Urinary bladder (tissue), 3 donors: ENCODE measurements at regions not wholly inside any gene's neighbourhood (a gene's known extent, or its start where the extent isn't known, plus 50 kb on each side); places are given as distances from the start of the nearest gene placed in this dataset.
"Not testable (repeated sequence)": the region's sequence is repeated elsewhere in the genome, so short reads cannot be mapped to it uniquely, and the experiment has no call there.

Experiments used
- DNase-seq: peaks from one replicate; pipeline ENCODE4 v3.0.0-alpha.2; 2015; ENCODE audit errors: extremely low spot score
- H3K27ac ChIP-seq: one replicate; pipeline ENCODE4 v1.5.1; 2013; ENCODE audit warnings: low read depth, mild to moderate bottlenecking, moderate library complexity
- H3K36me3 ChIP-seq: one replicate; pipeline ENCODE4 v1.6.1; 2013; ENCODE audit warnings: mild to moderate bottlenecking, moderate library complexity; ENCODE audit not compliant: insufficient read depth
- H3K4me1 ChIP-seq: one replicate; pipeline ENCODE4 v1.6.1; 2013; ENCODE audit warnings: mild to moderate bottlenecking, moderate library complexity; ENCODE audit not compliant: insufficient read depth
- H3K4me3 ChIP-seq: one replicate; pipeline ENCODE4 v1.5.1; 2013; ENCODE audit warnings: low read depth, low read length
- WGBS: extraction: QIAGEN DNeasy Blood & Tissue Kit; methylation state at CpG from one replicate; pipeline ENCODE4 v1.1.7; 2013; 5-methylcytosine and 5-hydroxymethylcytosine counted together
- donor health status: healthy with polysubstance abuse.
- donor health status: healthy.

DNA sequence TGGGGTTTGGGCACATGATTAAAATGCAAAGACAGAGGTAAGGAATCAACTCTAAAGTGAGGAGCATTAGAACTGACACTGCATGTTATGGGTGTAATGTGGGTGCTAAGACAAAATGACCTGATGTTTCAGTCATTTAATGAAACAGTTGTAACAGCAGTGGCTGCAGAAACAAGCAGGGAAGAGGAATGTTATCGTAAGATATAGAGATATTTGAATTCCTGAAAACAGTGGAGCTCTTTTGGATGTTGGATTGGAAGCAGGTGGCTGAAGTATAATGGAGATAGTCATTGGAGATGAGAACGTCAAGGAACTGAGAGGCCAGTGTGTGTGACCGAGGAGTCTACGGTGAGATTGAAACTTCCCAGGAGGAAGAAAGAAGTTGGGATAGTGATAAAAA, 1065.2 kb downstream of the ZPLD1 start:
- Histone ChIP-seq H3K27ac (no peak overlapping the region), H3K4me3 (no peak overlapping the region), H3K4me1 (no peaks in the 10 kb centered on the region), H3K36me3 (no peaks in the 10 kb centered on the region)
- no peak for DNase-seq
- 78% methylated on average over 4 of the region's 4 CpGs for whole genome bisulfite sequencing

GRCh38 chr3:103510760-103511159, 1075.9 kb downstream of the ZPLD1 start:
- DNase-seq, result no peak
- WGBS, result 47% methylated on average over 2 of the region's 2 CpGs

DNA sequence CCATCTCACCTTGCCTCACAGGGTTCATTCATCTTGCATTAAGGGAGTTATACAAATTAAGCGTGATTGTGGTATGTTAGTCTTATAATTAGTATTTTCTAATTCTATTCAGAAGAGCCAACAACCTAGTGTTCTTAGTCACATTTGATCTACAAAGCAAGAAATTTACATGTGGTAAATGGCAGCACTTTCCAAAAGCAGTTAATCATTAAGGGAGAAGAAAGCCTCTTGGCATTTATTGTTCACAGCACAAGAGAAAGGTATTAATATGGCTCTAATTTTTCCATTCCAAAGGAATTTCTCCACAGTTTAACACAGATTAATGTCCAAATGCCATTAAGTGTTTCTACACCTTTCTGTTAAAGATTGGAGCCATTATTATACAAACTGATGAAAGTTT, 1077.1 kb downstream of the ZPLD1 start:
- DNase-seq, result no peak
- no peak overlapping the region for H3K4me3 ChIP-seq
- H3K27ac ChIP-seq, result no peak overlapping the region
- WGBS, result 96% methylated on average over 1 of the region's 1 CpG
- no peaks in the 10 kb centered on the region for H3K4me1 ChIP-seq
- H3K36me3 ChIP-seq, result no peaks in the 10 kb centered on the region

More at GRCh38 chr3:103510760-103511159, 1075.9 kb downstream of the ZPLD1 start:
- Histone ChIP-seq H3K27ac (no peak overlapping the region), H3K4me3 (no peak overlapping the region), H3K4me1 (no peaks in the 10 kb centered on the region), H3K36me3 (no peaks in the 10 kb centered on the region)

DNA sequence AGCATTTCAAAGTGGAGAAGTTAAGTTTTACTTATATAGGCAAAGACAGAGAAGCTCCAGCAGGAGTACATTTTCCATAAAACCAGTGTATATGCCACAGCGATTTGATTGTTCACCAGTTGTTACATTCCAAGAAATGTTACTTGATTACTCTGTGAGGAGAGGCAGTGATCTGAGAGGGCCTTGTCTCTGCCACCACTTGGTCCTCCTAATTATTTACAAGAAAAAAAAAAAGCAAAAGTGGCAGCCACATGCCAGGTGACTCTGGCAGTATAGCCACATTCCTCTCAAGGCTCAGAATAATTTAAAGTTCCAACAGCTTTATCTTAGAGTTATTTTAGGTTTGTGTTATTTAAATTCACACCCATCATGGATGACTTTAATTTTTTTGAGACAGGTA, 1077.8 kb downstream of the ZPLD1 start:
- WGBS, result 67% methylated on average over 1 of the region's 1 CpG
- Histone ChIP-seq H3K4me1 (no peaks in the 10 kb centered on the region), H3K36me3 (no peaks in the 10 kb centered on the region), H3K27ac (no peak overlapping the region), H3K4me3 (no peak overlapping the region)
- DNase-seq, result no peak

DNA sequence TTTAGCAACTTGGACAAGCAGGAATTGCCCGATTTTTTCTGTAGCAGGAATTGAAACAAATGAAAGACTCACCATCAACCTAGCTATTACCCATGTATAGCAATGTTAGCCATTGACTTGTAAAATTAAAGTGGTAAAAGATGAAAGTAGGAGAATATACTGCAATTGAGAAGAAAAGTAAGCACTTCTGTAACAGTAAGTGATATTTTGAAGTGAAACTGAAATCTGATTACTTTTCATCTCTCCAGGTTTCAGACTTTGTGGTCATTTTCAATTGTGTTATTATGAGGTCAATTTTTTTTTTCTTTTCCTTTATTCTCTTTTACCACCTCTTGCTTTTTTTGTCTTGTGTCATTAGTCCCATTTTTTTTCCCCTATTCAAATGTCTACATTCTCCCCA, 1078.2 kb downstream of the ZPLD1 start:
- Histone ChIP-seq H3K4me1 (no peaks in the 10 kb centered on the region), H3K36me3 (no peaks in the 10 kb centered on the region), H3K4me3 (no peak overlapping the region), H3K27ac (no peak overlapping the region)
- no peak for DNase-seq
- WGBS, result 94% methylated on average over 1 of the region's 1 CpG

DNA sequence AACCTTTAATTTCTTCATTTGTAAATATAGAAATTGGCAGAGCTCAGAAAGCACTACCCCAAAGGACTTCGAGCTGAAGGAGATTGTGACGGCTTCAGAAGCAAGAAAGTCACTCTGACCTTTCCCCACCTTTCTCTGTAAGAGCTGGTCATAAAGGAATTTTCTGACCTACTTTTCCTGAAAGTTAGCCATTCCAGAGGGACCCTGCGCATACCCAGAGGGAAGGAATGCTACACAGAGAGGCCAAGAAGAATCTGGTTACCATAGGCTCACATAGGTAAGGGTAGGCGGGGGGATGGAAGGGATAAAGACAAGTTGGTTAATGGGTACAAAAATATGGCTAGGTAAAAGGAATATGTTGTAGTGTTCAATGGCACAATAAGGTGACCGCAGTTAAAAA, 1080.3 kb downstream of the ZPLD1 start:
- Histone ChIP-seq H3K36me3 (no peaks in the 10 kb centered on the region), H3K4me3 (no peak overlapping the region), H3K4me1 (no peaks in the 10 kb centered on the region), H3K27ac (no peak overlapping the region)
- 93% methylated on average over 5 of the region's 5 CpGs for WGBS
- no peak for DNase-seq

- 89% methylated on average over 3 of the region's 3 CpGs for WGBS
- Histone ChIP-seq H3K27ac (no peak overlapping the region), H3K4me1 (no peaks in the 10 kb centered on the region), H3K36me3 (no peaks in the 10 kb centered on the region), H3K4me3 (no peak overlapping the region)
- no peak for DNase-seq
Measured at GRCh38 chr3:103516950-103517349, 1082.1 kb downstream of the ZPLD1 start.

DNA sequence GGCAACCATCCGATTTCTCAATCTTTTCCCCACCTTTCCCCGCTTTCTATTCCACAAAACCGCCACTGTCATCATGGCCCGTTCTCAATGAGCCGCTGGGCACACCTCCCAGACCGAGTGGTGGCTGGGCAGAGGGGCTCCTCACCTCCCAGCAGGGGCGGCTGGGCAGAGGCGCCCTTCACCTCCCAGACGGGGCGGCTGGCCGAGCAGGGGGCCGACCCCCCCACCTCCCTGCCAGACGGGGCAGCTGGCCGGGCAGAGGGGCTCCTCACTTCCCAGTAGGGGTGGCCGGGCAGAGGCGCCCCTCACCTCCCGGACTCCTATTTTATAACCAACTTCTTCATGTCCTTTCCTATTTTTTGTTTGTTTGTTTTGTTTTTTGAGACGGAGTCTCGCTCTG, 1096.5 kb downstream of the ZPLD1 start:
- WGBS, result 96% methylated on average over 19 of the region's 19 CpGs
- H3K36me3 ChIP-seq, H3K4me3 ChIP-seq, H3K27ac ChIP-seq, DNase-seq, H3K4me1 ChIP-seq: not testable (repeated sequence)

DNA sequence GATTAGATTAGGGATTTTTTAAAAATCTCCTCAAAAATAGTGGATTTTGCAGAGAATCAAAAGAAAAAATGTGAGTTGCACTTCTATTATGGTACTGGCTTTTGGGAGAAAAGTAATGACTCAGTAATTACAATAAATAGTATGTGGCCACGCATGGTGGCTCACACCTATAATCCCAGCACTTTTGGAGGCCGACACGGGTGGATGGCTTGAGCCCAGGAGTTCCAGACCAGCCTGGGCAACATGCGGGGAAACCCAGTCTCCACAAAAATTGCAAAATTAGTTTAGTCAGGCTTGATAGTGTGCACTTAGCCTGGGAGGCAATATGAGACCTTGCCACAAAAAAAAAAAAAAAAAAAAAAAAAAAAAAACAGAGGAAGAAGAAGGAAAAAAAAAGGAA, 1098.2 kb downstream of the ZPLD1 start:
- WGBS, result 92% methylated on average over 4 of the region's 4 CpGs
- no peaks in the 10 kb centered on the region for H3K4me1 ChIP-seq
- no peak overlapping the region for H3K4me3 ChIP-seq
- no peak overlapping the region for H3K27ac ChIP-seq
- no peak for DNase-seq
- H3K36me3 ChIP-seq, result no peaks in the 10 kb centered on the region

DNA sequence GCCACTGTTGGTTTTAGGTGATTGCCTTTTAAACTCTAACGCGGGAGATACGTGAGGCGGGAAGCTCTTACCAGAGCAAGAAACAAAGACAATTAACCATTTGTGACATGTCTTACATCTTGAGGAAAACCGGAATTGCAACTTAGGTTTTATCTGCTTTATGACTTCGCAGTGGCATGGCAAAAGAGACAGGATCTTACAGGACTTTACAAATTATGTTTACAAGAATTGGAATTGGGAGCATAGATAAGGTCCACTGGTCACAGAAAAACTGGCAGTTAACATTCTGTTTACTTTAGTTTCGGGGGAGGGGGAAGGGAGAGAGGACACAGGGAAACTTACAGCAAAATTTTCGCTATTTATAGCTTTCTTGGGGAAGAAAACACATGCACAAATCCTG, 1119.6 kb downstream of the ZPLD1 start:
- no peaks in the 10 kb centered on the region for H3K36me3 ChIP-seq
- DNase-seq, result no peak
- no peaks in the 10 kb centered on the region for H3K4me1 ChIP-seq
- WGBS, result 25% methylated on average over 8 of the region's 8 CpGs
- no peak overlapping the region for H3K4me3 ChIP-seq
- no peak overlapping the region for H3K27ac ChIP-seq

DNA sequence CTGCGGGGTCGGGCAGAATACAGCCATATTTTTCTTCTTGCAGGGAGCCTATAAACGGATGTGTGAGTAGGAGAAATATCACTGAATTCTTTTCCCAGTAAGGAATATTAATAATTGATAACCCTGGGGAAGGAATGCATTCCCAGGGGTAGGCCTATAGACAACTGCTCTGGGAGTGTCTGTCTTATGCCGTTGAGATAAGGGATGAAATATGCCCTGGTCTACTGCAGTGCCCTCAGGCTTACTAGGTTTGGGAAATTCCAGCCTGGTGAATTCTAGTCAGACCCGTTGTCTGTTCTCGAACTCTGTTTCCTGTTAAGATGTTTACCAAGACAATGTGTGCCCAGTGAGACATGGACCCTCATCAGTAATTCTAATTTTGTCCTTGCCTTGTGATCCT, 1129.3 kb downstream of the ZPLD1 start:
- not testable (repeated sequence) for H3K36me3 ChIP-seq, H3K4me3 ChIP-seq, H3K27ac ChIP-seq, DNase-seq, H3K4me1 ChIP-seq
- WGBS, result 89% methylated on average over 6 of the region's 6 CpGs

DNA sequence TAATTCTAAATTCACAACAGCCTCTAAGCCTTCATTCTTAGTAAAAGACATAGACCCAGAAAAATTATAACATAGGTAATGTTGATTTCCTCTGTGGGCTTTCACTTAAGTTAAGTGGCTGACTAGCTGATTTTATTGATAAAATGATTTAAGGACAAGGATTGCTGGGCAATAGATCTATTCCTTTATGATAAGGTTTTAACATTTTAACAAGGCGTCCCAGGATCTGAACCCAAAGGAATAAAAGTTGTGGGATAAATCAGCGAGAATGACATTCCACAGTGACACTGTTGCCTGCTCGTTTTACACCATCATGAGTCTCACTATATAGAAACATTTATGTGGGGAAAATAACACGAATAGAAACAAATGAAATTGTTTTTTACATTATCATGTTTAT, 1151.0 kb downstream of the ZPLD1 start:
- 49% methylated on average over 4 of the region's 4 CpGs for WGBS
- DNase-seq, result no peak
- Histone ChIP-seq H3K27ac (no peak overlapping the region), H3K4me1 (no peaks in the 10 kb centered on the region), H3K36me3 (no peaks in the 10 kb centered on the region), H3K4me3 (no peak overlapping the region)

DNA sequence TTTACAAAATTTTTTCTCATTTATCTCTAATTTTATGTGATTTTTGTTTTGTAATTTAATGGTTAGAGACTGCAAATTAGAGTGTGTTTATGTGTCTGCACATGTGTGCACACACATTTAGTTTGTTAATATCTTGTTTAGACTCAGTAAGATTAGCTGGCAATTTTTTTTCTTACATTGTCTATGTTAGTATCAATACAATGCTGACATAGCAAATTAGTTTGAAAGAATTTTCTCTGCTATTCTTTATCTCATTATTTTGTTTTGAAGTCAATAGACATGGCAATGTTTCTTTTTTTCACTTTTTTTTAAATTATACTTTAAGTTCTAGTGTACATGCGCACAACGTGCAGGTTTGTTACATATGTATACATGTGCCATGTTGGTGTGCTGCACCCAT, 1155.0 kb downstream of the ZPLD1 start:
- no peak for DNase-seq
- WGBS, result over 99% methylated on average over 2 of the region's 2 CpGs
- Histone ChIP-seq H3K36me3 (no peaks in the 10 kb centered on the region), H3K4me3 (no peak overlapping the region), H3K27ac (no peak overlapping the region), H3K4me1 (no peaks in the 10 kb centered on the region)

- no peaks in the 10 kb centered on the region for H3K36me3 ChIP-seq
- DNase-seq, result no peak
- no peaks in the 10 kb centered on the region for H3K4me1 ChIP-seq
- H3K4me3 ChIP-seq, result no peak overlapping the region
- no peak overlapping the region for H3K27ac ChIP-seq
- 87% methylated on average over 1 of the region's 1 CpG for WGBS
Measured at GRCh38 chr3:103600844-103601243, 1166.0 kb downstream of the ZPLD1 start.

DNA sequence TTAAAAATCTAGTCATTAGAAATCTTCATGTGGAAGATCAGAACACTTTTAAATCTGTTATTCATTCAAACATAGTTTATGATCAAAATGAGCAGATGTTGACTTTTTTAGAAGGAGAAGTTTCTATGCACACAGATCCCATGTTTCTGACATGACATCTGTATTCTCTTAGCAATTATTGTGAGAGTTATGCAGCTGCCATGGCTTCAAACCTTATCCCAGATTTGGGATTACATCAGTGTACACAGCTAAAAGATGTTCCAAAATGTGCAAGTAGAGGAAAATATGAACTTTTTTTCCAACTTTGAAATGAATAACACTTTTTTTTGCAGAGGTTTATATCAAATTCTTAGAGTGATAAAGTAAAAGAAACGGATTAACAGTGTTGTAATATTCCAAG, 1166.9 kb downstream of the ZPLD1 start:
- no peak for DNase-seq
- Histone ChIP-seq H3K36me3 (no peaks in the 10 kb centered on the region), H3K4me1 (no peaks in the 10 kb centered on the region), H3K4me3 (no peak overlapping the region), H3K27ac (no peak overlapping the region)
- 49% methylated on average over 1 of the region's 1 CpG for WGBS
